GM19023 (cell line): ENCODE measurements at regions not wholly inside any gene's neighbourhood (a gene's known extent, or its start where the extent isn't known, plus 50 kb on each side); places are given as distances from the start of the nearest gene placed in this dataset.
"Not testable (repeated sequence)": the region's sequence is repeated elsewhere in the genome, so short reads cannot be mapped to it uniquely, and the experiment has no call there.

Experiments used
- ATAC-seq: cut with Tn5 transposase; IDR thresholded peaks from one replicate; pipeline ENCODE4 v1.9.1; 2021; ENCODE audit warnings: mild to moderate bottlenecking, moderate library complexity; ENCODE audit not compliant: unreplicated experiment

DNA sequence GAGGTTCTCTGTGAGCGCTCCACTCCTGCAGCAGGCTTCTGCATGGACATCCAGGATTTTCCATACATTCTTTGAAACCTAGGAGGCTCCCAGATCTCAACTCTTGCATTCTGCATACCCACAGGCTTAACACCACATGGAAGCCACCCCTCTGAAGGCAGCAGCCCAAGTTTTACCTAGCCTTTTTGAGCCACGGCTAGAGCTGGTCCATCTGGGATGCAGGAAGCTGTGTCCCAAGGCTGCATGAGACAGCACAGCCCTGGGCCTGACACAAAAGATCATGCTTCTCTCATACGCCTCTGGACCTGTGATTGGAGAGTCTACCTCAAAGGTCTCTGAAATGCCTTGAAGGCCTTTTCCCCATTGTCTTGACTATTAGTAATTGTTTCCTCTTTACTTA is 53.6 kb upstream of the RPRM start:
- no peak for ATAC-seq

DNA sequence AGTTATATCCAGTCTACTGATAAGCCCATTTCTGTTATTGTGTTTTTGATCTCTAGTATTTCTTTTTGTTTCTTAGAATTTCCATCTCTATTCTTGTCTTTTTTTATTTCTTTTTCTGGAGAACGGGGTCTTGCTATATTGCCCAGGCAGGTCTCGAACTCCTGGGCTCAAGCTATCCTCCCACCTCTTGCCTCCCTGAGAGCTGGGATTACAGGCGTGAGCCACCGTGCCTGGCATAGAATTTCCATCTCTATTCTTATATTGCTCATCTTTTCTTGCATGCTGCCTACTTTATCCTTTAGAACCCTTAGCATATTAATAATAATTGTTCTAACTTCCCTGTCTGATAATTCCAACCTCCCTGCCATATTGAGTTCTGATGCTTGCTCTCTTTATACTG is 55.2 kb upstream of the RPRM start:
- not testable (repeated sequence) for ATAC-seq

DNA sequence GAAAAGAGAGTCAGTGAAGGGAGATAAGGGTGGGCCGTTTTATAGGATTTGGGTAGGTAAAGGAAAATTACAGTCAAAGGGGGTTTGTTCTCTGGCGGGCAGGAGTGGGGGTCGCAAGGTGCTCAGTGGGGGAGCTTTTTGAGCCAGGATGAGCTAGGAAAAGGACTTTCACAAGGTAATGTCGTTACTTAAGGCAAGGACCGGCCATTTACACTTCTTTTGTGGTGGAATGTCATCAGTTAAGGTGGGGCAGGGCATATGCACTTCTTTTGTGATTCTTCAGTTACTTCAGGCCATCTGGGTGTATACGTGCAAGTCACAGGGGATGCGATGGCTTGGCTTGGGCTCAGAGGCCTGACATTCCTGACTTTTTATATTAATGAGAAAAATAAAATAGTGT is 56.0 kb upstream of the RPRM start:
- ATAC-seq, result not testable (repeated sequence)

DNA sequence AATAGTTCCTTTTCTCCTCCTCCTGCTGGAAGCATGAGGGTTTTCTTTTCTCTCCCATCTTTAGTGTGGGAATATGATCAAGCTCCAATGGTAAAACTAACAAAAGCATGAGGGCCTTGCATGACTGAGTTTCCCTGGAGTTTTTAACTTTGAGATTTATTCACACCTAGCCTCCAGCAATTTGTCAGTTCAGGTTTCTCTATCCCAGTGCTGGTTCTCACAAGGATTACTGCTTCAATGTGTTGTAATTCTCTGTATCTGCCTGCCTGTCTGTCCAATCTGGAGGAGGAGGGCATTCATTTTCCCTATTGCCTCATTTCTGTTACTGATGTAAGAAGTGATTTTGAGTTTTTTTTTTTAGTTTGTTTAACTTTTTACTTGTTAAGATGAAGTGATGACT is 57.6 kb upstream of the RPRM start:
- no peak for ATAC-seq

DNA sequence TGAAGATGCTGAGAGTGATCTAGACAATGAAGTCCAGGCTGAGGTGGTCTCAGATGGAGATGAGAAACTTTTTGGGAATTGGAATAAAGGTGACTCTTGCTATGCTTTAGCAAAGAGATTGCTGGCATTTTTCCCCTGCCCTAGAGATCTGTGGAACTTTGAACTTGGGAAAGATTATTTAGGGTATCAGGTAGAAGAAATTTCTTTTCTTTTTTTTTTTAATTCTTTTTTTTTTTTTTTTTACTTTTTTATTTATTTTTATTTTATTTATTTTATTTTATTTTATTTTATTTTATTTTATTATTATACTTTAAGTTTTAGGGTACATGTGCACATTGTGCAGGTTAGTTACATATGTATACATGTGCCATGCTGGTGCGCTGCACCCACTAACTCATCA is 59.5 kb upstream of the RPRM start:
- ATAC-seq, result not testable (repeated sequence)

DNA sequence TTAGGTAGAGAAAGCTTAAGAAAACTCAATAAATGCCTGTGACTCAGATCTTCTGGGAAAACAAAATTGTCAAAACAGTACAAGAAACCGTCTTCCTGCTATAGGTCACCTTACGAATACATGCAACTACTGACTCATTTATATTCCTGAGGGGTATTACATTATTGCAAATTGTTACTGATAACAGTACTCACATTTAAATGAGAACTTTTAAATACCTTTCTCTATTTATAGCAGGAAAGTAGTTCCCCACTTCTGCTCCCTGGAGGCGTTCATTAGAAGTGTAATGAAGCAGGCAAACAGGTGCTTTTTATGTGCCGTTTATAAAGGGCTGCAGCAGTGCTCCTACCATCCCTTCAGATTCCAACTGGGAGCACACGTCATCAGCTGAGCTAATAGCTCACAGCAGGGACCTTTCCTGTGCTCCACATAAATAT is 65.1 kb upstream of the RPRM start:
- peak; percentile 54 for ATAC-seq

DNA sequence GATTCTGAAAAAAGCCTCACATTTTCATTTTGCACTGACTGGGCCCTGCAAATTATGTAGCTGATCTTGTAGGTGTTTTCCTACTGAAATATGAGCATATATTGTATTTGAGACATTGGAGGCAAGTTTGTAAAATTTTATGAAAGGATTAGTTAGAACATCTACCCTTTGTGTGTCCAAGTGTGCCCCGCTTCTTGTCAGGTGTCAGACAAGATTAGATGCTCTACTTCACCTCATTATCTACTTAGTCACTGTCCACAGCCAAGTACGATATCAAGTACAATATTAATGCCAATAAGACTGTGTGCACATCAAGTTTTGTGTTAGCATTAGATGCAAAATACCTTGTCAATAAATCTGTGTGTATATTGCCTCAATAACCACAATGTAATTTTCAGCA is 67.8 kb upstream of the RPRM start:
- ATAC-seq, result no peak

DNA sequence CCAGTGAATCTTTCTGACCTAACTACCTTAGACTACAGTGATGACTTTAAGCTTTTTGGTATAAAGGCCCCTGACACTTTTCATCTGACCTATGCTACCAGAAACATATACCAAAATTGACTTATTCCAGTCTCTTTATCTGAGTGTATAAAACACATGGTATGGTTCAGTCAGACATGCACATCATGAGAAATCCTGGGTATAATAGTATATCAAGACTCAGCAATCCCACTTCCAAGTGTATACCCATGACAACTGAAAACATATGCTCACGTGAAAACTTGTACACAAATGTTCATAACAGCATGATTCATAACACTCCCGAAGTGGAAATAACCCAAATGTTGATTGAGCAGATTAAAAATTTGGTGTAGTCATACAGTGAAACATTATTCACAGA is 70.0 kb upstream of the RPRM start:
- ATAC-seq, result no peak

DNA sequence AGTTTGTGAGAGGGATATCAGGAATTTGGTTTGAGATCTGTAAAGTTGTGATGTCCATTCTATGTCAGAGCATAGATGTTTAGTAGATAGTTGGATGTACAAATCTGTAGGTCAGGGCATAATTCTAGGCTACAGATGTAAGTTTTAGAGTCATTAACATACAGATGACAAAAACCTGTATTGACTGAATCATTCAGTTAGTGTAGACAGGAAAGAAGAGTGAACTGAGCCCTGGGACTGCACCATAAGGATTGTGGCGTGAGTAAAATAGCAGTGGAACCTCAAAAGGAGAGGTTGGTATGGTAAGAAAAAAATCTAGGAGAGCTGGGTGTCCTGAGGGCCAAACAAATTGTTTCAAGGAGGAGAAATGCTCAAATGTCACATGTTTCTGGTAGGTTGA is 73.1 kb upstream of the RPRM start:
- ATAC-seq, result no peak

DNA sequence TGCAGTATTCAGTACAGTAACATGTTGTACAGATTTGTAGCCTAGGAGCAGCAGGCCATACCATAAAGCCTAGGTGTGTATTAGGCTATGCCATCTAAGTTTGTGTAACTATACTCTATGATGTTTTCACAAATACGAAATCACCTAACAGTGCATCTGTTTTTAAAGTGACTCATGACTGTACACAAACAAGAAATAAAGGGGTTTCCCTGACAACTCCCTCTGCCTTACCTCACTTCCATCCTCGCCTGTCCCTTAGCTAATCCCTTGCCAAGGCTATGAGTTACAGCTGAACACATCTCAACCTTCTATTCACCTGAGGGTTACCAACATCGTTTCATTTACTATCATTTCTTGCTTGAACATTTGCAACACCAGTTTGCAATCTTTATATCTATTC is 78.6 kb upstream of the RPRM start:
- ATAC-seq, result no peak

DNA sequence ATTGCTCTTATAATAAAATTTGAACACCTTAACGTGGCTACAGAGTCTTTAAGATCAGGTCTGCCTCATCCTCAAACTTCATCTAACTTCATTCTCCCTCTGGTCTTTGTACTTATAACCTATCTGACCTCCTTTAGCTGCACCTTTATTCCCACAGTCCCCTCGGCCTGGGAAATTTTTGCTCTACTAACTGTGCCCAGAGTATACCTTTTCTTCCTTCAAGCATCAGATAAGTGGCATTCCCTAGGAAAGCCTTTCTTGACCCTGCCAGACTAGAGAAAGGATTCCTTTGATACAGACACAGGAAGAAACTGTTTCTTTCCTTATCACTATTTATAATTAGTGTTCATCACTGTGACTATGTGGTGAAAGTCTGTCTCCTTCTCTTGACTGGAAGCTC is 79.2 kb upstream of the RPRM start:
- no peak for ATAC-seq

DNA sequence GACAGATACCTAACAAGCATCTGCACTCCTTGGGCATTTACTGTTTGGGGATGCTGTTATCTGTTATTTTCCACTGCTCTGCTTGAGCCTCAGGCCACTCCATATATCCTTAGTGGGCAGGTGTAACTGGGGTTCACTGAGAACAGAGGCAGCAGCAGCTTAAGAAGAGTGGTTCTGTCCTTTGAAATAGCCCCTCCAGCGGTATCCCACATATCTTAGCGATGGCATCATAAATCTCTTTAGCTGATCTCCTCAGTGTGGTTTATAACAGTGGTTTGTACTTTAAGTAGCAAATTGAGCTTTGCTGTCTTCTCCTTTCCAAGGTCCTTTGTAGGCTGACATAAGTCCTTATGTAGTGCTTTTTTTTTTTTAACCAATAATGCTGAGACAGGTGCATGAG is 79.7 kb upstream of the RPRM start:
- no peak for ATAC-seq

DNA sequence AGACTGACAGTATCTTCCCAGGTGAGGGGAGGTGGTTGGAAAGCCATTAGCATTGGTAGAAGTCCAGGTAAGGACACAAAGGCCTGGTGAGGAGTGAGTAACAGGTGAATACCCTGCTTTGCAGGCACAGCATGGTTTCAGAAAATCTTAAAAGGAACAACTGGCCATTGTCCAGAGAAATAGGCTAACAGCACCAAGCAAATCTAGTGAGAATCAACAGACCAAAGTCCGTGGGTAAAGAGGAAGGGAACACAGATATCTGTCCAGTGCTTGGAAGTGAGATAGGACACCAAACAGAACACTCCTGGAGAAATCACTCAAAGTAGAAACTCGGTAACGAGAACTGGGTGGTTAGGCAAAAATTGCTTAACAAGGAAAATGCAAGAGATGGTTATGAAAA is 88.8 kb upstream of the RPRM start:
- ATAC-seq, result no peak

DNA sequence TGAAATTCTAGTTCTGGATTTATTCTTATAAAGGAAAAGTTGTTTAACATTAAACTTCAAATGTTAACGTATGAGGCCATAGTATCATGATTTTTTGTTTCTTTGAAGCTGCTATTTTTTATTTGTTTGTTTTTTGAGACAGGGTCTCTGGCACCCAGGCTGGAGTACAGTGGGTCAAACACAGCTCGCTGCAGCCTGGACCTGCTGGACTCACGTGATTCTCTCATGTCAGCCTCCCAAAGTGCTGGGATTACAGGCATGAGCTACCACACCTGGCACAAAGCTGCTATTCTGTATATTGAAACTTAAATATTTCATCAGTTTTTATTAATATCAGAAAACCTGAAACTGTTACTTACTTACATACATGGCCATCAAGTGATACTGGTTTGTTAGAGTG is 89.5 kb upstream of the RPRM start:
- ATAC-seq, result no peak

DNA sequence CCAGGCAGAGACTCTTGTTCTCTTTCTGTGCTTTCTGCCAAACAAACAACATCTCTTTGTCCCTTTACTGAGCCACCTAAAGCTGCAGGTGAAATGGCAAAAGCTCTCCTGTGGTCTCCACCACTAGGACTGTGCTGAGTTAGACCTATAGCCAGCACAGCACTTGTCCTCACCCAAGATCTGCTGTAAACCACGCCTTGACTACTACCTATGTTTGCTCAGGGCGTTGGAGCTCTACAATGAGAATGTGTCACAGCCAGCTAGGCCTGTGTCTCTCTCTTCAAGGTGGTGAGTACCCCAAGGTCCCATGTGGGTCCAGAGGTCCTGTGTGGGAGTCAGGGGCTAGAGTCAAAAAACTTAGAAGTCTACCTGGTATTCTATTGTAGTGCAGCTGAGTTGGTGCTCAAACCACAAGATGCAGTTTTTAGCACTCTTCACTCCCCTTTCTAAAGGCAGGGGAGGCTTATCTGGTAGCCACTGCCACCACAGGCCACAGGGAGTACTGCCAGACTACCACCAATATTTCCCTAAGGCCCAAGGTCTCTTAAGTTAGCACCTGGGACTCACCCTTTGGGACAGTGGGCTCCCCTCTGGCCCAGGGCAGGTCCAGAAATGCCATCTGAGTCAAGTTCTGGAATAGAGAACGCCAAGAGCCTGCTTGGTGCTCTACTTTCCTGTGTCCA is 96.8 kb upstream of the RPRM start:
- ATAC-seq, result no peak

DNA sequence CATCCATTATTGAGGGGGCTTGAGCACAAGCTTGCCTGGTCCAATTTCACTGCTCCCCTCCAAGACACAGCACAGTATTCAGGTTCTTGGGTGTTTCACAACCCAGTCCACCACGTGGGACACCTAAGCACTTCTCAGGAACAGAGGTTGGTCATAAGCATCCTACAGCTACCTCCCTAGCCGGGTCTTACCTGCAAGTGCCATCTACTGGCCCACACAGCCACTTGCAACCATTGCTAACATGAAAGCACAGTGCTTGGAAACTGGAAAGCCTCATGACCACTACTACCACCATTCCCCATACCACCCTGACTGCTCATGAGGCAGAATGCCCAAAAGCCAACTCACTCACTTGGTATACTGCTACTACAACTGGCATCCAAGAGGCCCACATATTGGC is 105.7 kb upstream of the RPRM start:
- no peak for ATAC-seq

DNA sequence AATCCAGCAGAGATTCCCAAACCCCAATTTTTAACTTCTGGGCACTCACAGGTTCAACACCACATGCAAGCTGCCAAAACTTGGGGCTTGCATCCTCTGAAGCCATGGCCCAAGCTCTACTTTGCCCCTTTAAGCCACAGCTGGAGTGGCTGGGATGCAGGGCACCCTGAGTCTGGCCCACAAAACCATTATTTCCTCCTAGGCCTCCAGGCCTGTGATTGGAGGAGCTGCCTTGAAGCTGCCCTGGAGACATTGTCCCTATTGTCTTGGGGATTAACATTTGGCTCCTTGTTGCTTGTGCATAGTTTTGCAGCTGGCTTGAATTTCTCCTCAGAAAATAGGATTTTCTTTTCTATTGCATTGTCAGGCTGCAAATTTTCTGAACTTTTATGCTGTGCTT is 109.8 kb upstream of the RPRM start:
- ATAC-seq, result no peak

DNA sequence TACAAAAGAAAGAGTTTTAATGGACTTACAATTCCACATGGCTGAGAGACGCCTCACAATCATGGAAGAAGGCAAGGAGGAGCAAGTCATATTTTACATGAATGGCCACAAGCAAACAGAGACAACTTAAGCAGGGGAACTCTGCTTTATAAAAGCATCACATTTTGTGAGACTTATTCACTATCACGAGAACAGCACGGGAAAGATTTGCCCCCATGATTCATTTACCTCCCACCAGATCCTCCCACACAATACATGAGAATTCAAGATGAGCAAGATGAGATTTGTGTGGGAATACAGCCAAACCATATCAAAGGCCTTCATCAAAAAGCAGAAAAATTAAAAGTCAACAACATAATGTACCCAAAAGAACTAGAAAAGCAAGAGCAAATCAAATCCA is 111.0 kb upstream of the RPRM start:
- no peak for ATAC-seq

DNA sequence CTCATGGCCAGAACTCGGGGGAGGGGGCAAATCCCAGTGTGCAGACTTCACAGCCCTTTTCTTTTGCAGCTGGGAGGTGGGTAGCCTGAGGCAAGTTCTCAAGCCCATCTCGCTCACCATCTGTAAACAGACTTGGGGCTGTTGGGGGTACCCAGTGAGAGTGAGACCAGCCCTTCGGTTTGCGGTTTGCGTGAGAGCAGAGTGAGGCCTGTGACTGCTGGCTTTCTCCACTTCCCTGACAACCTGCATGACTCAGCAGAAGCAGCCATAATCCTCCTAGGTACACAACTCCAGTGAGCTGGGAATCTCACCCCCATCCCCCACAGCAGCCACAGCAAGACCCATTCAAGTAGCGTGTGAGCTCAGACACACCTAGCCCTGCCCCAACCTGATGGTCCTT is 114.5 kb upstream of the RPRM start:
- not testable (repeated sequence) for ATAC-seq

DNA sequence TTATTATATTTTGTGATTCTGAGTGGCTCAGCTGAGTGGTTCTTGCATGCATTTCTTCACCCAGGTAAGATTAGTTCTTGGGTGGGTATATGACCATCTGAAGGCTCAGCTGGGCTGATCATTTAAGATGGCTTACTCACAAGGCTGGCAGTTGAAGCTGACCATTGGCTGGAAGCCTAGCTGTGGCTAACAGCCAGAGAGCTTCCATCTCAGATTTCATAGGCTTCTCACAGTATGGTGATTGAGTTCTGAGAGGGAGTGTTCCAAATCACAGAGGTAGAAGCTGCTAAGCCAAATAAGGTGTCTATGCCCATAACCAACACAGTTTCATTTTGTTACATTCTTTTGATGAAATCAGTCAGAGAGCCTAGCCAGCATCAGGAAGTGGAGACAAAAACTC is 117.4 kb upstream of the RPRM start:
- no peak for ATAC-seq

DNA sequence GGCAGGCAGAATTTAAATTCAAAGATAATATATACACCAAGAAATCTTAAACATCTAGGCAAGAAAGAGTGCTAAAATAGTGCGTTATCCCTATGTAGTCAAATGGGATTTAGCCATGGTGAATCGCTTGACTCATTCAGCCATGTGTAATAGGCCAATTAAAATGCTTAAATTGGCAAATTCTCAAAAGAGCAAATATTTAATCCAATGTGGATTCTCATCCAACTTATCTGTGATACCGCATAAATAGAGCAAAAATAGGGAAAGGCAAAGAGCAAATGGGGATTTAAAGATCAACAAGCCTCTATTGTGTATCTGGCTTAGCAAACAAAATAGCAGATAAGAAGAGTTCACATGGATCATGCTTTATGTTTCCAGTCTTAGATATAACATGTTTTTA is 123.2 kb upstream of the RPRM start:
- no peak for ATAC-seq

DNA sequence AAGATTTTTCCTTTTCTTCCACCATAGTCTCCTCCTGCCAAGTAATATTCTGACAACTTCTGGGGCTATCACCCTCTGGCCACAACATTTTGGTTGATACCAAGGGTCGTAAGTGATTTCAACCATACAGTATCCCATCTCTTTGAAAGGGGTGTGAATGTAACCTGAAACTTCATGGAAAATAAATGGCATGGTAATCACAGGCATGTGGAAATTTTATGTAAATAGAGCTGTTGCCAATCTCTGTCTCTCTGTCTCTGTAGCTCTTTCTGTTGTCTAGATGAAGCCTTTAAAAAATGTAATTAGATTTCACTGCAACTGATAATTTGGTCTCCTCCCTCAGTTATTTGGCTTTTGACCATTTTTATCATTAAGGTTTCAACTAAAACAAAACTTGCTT is 125.6 kb upstream of the RPRM start:
- ATAC-seq, result no peak

DNA sequence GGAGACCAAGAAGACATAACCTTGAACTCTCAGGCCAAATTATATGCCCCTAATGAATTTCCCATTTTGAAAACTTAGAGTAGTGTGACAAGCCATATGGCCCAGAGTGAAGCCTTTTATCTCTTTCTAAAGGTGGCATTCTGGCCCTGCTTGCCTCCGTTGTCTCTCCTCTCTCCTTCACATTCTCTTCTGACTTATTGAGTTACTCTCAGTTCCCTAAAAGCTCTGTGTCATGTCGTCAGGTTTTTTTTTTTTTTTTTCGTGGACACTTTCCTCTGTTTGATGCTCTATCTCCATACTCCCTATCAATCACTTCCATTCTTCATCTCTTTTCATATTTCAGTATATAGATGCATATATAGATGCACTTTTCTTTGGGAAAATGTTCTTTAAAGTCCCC is 128.1 kb upstream of the RPRM start:
- ATAC-seq, result no peak

DNA sequence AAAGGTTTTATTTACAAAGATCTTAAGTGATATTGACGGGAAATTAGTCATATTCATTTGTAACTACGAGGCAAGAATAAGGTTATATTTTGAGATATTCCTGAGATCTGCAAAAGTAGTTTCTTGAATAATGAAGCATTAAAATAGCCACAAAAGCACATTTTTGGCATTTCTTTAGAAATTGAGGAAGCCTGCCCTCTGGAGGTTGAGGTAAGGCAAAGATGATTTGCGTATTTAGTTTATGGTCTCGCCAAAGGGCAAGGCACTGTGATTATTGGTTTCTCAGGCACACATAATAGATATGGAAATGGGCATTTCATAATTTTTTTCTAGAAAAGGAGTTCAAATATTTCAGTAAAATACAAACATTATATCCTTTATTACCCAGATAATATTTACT is 143.7 kb upstream of the RPRM start:
- ATAC-seq, result no peak
